ENCODE measurements at regions not wholly inside any gene's neighbourhood (a gene's known extent, or its start where the extent isn't known, plus 50 kb on each side); places are given as distances from the start of the nearest gene placed in this dataset.

- DNase-seq: no peak
These were observed 189.8 kb downstream of the SH3BP4 start for GRCh38 chr2:235141411-235142128.

DNA sequence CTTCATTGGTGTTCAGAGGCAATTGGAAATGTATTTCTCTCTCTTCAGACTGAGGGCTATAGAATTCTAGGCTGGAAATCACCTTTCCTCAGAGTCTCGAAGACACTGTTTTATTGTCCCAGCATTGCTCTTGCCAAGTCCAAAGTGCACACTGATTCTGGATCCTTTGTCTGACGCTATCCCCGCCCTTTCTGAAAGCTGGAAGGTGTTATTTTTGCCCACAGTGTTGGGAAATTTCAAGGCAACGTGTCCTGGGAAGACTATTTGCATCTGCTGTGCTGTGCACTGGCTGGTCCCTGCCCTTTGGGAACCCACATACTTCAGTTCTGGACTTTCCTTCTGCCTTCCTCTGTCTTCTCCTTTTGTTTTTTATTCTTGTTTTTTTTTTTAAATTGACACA lies 190.8 kb downstream of the SH3BP4 start:
- DNase-seq: no peak

- DNase-seq: no peak
These were observed 192.0 kb downstream of the SH3BP4 start for GRCh38 chr2:235143789-235144188.

GRCh38 chr2:235144291-235144690 lies 192.5 kb downstream of the SH3BP4 start:
- no peak for DNase-seq

DNA sequence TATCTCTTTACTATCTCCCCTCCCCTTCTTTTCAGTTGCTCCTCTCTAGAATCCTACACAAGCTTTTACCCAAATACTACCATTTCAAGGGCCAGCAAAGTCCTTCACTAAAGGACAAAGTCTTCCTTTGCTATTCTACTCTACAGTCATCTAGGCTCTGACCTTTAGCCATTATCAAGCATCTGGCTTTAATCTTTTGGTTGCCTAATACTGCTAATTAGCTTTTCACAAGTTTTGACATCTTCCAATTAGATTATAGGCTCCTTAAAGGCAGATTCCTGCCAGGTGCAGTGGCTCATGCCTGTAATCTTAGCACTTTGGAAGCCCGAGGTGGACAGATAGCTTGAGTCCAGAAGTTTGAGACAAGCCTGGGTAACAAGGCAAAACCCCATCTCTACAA lies 194.4 kb downstream of the SH3BP4 start:
- no peak for DNase-seq

DNA sequence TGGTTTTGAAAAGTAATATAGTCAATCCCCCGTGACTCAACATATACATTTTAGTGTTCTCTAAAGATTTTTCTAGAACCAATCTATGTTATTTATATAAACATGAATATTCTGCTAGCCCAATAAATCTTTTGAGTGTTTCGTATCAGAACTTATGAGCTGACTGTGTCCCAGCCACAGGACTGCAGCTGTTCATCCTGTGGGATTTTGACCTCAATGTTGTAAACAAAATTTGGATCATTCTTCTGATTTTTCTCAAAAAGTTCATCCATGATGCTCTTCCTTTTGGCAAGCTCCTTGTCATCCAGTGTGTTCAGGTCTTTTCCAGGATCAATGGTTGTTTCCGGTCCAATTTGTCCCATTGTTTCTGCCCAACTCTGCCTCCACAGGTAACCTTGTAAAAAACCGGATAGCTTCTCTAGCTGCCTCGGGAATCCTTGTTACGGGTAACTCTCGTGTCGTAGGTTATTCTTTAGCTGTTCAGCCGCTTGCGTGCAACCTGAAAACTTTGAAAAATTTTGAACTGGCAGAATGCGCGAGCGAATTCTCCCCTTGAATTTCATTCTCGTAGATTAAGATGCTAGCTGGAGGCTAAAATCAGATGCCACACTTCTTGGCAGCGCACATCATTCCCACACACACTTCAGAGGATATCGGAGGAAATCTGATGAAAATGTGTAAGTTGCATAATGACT lies 195.2 kb downstream of the SH3BP4 start:
- DNase-seq: no peak

DNA sequence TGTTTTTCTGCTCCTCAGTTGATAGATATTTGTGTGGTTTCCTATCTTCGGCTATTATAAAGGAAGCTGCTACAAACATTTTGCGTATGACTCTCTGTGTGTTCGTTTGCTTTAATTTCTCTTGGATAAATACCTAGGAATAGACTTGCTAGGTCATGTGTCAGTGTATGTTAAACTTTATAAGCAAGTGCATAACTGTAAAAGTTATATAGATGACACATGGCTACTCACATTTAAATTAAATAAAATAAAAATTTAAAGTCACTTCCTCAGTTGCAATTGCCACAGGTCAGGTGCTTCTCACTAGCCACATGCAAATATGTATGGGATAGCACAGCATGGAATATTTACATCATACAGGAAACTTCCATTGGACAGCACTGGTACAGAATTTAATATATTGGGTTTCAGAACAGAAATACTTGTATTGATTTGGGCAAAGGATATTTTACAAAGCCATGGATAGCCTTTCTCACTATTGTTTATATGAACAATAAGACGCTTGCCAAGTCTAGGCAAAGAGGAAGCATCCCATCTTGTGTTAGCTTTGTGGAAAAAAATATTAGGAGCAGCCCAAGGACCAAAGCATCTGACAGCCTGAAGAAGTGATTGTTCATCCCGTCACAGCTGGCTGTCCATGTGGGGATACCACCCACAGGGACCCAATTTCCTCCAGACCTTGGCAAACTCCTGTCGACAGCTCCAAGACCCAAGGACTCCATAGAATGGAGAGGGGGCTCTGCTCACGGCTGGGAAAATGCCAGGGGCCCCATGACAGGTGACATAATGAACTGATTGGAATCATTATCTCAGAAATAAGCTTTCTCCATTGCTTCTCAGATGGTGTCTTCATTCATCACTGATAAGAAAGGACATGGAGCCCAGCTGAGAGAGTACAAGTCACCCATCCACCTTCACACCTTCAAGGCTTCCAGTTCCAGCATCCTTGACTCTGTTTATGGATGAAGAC lies 196.7 kb downstream of the SH3BP4 start:
- no peak for DNase-seq

DNA sequence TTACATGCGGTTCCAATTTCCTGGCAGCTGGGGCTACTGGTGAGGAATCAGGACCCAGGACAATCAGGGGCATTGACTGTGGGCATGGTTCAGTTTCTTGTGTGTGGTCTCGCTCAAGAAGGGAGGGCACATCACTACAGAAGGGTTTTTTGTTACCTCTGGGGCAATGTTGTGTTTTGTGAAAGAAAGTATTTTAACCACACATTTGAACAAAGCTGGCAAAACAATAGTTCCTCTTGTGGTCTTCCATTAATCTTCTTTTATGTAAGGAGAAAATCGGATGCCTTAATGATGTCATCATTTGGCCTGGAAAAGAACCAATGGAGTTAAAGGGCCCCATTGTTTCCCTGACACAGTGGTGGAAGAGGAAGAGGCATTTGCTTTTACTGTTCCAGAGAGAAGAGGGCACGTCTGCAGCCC lies 197.4 kb downstream of the SH3BP4 start:
- DNase-seq: no peak

DNA sequence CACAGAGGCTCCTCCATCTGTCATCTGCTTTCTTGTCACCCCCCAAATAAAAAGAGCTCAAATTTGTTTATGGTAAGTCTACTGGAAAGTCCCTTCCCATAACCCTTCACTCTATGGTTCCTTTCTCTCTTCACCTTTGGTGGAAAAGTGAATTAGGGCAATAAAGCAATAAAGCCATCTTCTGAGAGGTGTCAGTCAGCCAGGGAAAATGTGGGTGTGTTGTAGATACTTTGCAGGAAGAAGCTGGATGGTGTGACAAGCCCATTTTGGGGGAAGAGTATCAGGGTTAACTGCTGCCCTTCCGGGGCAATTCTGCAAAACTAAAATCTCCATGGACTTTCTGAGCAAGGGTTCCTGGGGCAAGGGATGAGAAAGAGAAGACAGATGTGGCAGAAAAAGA lies 197.9 kb downstream of the SH3BP4 start:
- DNase-seq: no peak

- DNase-seq: no peak
These were observed 199.3 kb downstream of the SH3BP4 start for GRCh38 chr2:235151152-235151551.

GRCh38 chr2:235155163-235155562 lies 203.3 kb downstream of the SH3BP4 start:
- DNase-seq: no peak

GRCh38 chr2:235156055-235156454 lies 204.2 kb downstream of the SH3BP4 start:
- DNase-seq: no peak

DNA sequence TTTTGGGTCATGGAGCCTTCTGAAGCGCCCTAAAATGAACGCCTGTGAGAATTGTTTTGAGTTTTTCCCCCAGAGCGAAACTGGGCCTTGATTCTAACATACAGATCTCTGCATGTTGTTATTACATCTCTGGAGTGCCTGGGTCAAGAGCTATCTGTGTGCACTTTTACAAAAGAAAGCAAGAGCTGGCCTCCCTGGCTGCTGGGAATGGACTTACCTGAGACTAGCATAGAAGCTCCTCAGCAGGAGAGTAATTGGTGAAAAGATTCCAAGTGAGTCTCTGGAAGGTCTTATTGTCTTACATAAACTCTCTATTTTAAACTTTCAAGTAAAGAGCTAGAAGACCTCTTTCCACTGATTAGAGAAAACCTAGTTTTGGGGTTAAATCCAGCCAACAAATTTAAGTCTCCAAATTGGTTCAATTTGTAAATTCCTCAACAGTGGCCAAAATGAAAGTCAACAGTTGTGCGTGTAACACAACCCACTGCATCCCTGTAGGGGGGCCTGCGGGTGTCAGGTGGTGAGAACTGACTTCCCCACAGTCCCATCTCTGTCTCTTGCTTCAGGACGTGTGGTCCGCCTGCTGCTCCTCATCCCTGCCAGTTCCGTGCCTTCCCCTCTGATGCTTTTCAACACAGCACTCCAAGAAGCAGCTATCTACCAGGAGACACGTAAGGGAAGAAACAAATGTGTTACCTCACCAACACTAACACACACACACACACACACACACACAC lies 206.1 kb downstream of the SH3BP4 start:
- DNase-seq: no peak

DNA sequence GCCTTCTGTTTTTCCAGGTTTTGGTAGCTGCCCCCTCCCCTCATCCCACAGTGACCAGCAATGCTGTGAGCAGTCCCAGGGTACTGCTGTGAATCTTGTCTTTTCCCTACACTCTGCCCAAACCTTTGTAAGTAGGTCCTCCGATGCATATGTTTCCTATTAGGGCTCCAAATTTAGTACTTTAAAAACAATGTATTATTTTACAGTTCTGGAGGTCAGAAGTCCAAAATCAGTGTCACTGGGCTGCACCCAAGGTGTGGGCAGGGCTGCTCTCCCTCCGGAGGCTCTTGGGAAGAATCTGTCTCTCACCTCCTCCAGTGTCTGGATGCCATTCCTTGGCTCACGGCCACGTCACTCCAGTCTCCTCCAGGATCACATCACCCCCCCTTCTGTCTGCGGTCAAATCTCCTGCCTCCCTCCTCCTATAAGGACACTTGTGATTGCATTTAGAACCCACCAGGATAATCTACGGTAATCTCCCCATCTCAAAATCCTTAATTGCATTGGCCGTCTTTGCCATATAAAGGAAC lies 208.5 kb downstream of the SH3BP4 start:
- DNase-seq: no peak

- no peak for DNase-seq
These were observed 209.7 kb downstream of the SH3BP4 start for GRCh38 chr2:235161565-235161964.

GRCh38 chr2:235162082-235162836 lies 210.4 kb downstream of the SH3BP4 start:
- no peak for DNase-seq

DNA sequence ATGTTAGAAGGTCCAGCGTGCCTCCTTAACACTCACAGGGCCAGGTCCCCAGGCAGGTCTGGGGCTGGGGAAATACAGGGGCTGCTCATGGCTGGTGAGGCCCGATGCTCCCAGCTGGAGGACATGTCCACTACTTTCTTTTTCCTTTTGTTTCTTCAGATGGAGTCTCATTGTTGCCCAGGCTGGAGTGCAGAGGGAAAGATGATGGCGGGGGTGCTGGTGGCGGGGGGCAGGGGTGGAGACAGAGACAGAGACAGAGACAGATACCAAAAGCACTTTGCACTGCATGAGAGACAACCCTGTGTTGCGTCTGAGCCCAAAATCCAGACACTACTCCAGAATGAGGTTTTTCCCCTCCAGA lies 211.0 kb downstream of the SH3BP4 start:
- no peak for DNase-seq

DNA sequence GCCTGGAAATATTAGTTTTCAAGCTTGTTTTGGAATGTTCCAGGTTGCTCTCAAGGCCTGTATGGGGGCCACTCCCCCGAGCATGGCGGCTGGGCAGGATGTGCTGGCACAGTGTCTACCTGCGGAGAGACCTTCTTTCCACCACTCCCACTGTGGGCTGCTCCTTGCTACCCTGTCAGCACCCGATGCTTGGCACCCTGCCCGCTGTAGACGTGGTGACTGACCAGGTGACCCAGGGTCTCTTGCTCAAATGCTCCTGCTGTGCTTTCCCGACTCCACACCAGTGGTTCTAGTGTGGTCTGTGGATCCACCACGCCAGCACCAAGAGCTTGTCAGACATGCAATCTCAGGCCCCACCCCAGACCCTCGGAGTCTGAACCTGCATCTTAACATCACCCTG lies 213.3 kb downstream of the SH3BP4 start:
- no peak for DNase-seq

DNA sequence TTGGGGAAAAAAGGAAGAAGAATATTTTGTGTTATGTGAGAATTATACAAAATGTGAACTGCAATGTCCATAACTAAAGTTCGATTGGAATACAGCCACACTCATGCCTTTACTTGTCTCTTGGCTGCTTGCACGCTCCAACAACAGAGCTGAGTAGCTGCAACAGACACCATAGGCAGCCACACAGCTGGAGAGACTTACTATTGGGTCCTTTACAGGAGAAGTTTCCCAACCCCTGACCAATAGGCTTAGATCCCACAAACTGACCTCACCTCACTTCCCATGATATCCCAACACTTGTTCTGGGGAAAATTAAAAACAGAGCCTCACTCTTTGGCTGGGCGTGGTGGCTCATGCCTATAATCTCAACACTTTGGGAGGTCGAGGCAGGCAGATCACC lies 213.8 kb downstream of the SH3BP4 start:
- DNase-seq: no peak

GRCh38 chr2:235168174-235168979 lies 216.6 kb downstream of the SH3BP4 start:
- no peak for DNase-seq

DNA sequence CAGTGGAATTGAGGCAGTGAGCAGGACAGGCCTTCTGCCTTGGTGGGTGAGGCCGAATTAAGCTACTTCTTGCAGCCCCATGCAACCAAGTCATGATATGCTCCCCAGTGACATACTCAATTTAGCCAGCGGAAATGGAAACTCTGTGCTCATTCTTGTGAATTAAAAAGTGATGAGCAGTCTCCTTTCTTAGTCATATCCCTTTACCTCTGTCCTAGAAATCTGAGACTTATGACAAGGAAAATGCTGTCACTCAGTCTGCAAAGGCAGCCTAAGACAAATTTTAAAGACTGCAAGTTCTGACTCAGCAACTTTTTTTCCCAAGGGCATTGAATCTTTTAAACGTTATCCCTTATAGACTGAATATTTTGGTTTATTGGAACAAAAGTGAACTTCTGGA lies 218.2 kb downstream of the SH3BP4 start:
- no peak for DNase-seq
